GM10266 (cell line): ENCODE measurements at regions not wholly inside any gene's neighbourhood (a gene's known extent, or its start where the extent isn't known, plus 50 kb on each side); places are given as distances from the start of the nearest gene placed in this dataset.

Source experiments
- DNase-seq: peaks from one replicate; pipeline ENCODE4 v3.0.0; 2012; ENCODE audit errors: extremely low spot score
- TF ChIP-seq, protein P1 (sequence below): IDR thresholded peaks from 2 replicates; pipeline ENCODE4 v1.5.1; 2012; ENCODE audit warnings: mild to moderate bottlenecking, low read depth; ENCODE audit not compliant: control insufficient read depth, insufficient read depth; ENCODE audit errors: missing control alignments

DNA sequence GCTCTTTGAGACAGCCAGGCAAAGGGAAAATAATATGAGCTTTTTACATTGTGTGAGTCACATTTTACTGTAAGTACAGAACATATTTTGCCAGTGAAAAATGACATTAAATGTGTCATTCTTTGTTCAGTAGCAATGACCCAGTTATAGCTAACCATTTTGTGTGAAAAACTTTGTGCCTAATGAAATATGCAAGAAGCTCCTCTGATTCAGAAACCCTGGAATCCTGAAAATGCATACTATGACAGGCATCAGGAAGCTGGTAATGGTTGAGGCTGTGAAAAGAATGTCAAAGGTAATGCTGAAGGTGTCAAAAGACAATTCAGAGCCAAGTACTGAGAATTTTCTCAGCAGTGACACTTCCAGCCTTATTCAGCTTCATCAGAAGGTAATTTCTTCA, 549.5 kb upstream of the SMIM31 start:
- no peak for DNase-seq
- TF ChIP-seq, protein P1, sequence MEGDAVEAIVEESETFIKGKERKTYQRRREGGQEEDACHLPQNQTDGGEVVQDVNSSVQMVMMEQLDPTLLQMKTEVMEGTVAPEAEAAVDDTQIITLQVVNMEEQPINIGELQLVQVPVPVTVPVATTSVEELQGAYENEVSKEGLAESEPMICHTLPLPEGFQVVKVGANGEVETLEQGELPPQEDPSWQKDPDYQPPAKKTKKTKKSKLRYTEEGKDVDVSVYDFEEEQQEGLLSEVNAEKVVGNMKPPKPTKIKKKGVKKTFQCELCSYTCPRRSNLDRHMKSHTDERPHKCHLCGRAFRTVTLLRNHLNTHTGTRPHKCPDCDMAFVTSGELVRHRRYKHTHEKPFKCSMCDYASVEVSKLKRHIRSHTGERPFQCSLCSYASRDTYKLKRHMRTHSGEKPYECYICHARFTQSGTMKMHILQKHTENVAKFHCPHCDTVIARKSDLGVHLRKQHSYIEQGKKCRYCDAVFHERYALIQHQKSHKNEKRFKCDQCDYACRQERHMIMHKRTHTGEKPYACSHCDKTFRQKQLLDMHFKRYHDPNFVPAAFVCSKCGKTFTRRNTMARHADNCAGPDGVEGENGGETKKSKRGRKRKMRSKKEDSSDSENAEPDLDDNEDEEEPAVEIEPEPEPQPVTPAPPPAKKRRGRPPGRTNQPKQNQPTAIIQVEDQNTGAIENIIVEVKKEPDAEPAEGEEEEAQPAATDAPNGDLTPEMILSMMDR = no peak

DNA sequence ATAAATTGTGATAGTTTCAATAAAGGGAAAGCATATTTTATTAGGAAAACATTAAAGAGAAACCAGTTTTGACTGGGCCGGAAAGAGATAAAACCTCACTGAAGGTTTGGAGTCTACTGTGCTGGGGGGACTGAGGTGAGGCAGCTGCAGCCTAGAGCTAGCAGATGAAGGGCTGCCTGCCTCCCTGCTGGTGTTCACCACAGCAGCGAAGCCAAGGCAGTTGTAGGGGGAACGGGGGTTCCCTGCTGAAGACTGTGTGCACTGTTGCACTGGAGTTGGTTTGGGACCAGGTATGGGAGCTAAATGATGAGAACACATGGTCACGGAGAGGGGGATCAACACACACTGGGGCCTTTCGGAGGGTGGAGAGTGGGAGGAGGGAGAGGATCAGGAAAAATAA, 546.5 kb upstream of the SMIM31 start:
- TF ChIP-seq, protein P1 = no peak
- no peak for DNase-seq

- DNase-seq = no peak
- TF ChIP-seq, protein P1 = no peak
Observed at GRCh38 chr4:164210377-164210776, 543.6 kb upstream of the SMIM31 start.

GRCh38 chr4:164212134-164212533, 541.8 kb upstream of the SMIM31 start:
- DNase-seq = no peak
- TF ChIP-seq, protein P1 = no peak

DNA sequence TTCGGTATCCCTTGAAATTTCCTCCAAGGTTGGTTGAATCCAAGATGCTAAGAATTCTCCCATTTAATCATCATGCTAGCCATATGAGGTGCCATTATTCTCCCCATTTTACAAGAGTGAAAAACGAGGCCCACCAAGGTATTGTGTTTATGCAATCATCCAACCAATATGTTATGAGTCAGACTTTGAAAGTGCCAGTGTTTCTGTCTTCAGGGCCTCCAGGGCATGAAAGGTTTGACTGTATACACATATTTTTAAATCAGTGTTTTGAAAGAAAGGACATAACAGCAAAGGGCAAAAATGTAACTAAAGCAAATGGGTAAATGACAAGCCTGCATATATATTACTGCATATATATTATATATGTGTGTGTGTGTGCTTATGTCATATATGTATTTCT, 541.2 kb upstream of the SMIM31 start:
- TF ChIP-seq, protein P1 = no peak
- no peak for DNase-seq

GRCh38 chr4:164215113-164215741, 538.7 kb upstream of the SMIM31 start:
- TF ChIP-seq, protein P1 = no peak
- no peak for DNase-seq

GRCh38 chr4:164221631-164222030, 532.3 kb upstream of the SMIM31 start:
- DNase-seq = no peak
- TF ChIP-seq, protein P1 = no peak
